Liver (tissue), 8 donors: ENCODE measurements at regions not wholly inside any gene's neighbourhood (a gene's known extent, or its start where the extent isn't known, plus 50 kb on each side); places are given as distances from the start of the nearest gene placed in this dataset.

Experiments used
- DNase-seq: peaks from one replicate; pipeline ENCODE4 v3.0.0-alpha.2; 2017; ENCODE audit warnings: low spot score
- H3K27ac ChIP-seq, 2 donors: one replicate each; pipeline ENCODE4 v1.7.0; 2013; ENCODE audit warnings: inconsistent platforms in 2 of 2, low read length in 2 of 2, control low read depth in 1 of 2, low read depth in 1 of 2, mild to moderate bottlenecking in 1 of 2
- H3K27me3 ChIP-seq, 4 donors: one replicate each; pipeline versions ENCODE4 v1.6.1 to v1.7.0; 2013; ENCODE audit warnings: low read length in 3 of 4, inconsistent platforms in 1 of 4, mild to moderate bottlenecking in 1 of 4, moderate library complexity in 1 of 4; ENCODE audit not compliant: control insufficient read depth in 4 of 4, insufficient read depth in 4 of 4
- H3K36me3 ChIP-seq, 4 donors: one replicate each; pipeline versions ENCODE4 v1.6.1 to v1.7.0; 2013; ENCODE audit warnings: low read length in 3 of 4, mild to moderate bottlenecking in 3 of 4, low read depth in 1 of 4, moderate library complexity in 1 of 4; ENCODE audit not compliant: control insufficient read depth in 4 of 4, insufficient read depth in 3 of 4
- H3K4me1 ChIP-seq, 4 donors: one replicate each; pipeline versions ENCODE4 v1.6.1 to v1.7.0; 2013; ENCODE audit warnings: low read length in 3 of 4, mild to moderate bottlenecking in 3 of 4, moderate library complexity in 1 of 4; ENCODE audit not compliant: control insufficient read depth in 4 of 4, insufficient read depth in 4 of 4
- H3K4me3 ChIP-seq, 3 donors: one replicate each; pipeline versions ENCODE4 v1.6.1 to v1.7.0; 2013; ENCODE audit warnings: low read length in 3 of 3, control low read depth in 1 of 3, low read depth in 1 of 3, mild to moderate bottlenecking in 1 of 3
- H3K9ac ChIP-seq, 2 donors: one replicate each; pipeline ENCODE4 v1.7.0; 2013; ENCODE audit warnings: low read length in 2 of 2, mild to moderate bottlenecking in 2 of 2, moderate library complexity in 2 of 2, control low read depth in 1 of 2, low read depth in 1 of 2
- H3K9me3 ChIP-seq, 4 donors: one replicate each; pipeline versions ENCODE4 v1.6.1 to v1.7.0; 2013; ENCODE audit warnings: low read length in 3 of 4; ENCODE audit not compliant: control insufficient read depth in 4 of 4
- ATF3 ChIP-seq: IDR thresholded peaks from 2 replicates; pipeline ENCODE4 v1.6.1; 2016; ENCODE audit warnings: antibody characterized with exemption
- CTCF ChIP-seq: fragments of 150-350 bp; IDR thresholded peaks from 2 replicates; pipeline ENCODE4 v1.5.1; 2017; ENCODE audit warnings: improper control_type of control experiment, low read depth, low read length; ENCODE audit not compliant: missing input control
- EGR1 ChIP-seq, 2 donors: IDR thresholded peaks; 2 replicates each; pipeline ENCODE4 v1.6.1; 2016 to 2018; ENCODE audit warnings: antibody characterized with exemption in 2 of 2, low read depth in 2 of 2
- FOXA2 ChIP-seq: IDR thresholded peaks from 2 replicates; pipeline ENCODE4 v1.6.1; 2016; ENCODE audit warnings: antibody characterized with exemption
- HNF4A ChIP-seq, 2 donors: conservative IDR thresholded peaks; 2 replicates each; pipeline ENCODE4 v1.6.1; 2016; ENCODE audit warnings: antibody characterized with exemption in 2 of 2, mild to moderate bottlenecking in 2 of 2
- JUND ChIP-seq, 2 donors: IDR thresholded peaks; 2 replicates each; pipeline ENCODE4 v1.6.1; 2016; ENCODE audit warnings: antibody characterized with exemption in 2 of 2
- MAX ChIP-seq: IDR thresholded peaks from 2 replicates; pipeline ENCODE4 v1.6.1; 2016; ENCODE audit warnings: antibody characterized with exemption
- NR2F2 ChIP-seq: IDR thresholded peaks from 2 replicates; pipeline ENCODE4 v1.6.1; 2016; ENCODE audit warnings: antibody characterized with exemption
- RAD21 ChIP-seq, 2 donors: IDR thresholded peaks; 2 replicates each; pipeline ENCODE4 v1.6.1; 2016; ENCODE audit warnings: antibody characterized with exemption in 2 of 2, mild to moderate bottlenecking in 2 of 2
- REST ChIP-seq: IDR thresholded peaks from 2 replicates; pipeline ENCODE4 v1.6.1; 2016; ENCODE audit warnings: antibody characterized with exemption, mild to moderate bottlenecking
- SP1 ChIP-seq: IDR thresholded peaks from 2 replicates; pipeline ENCODE4 v1.6.1; 2018; ENCODE audit warnings: antibody characterized with exemption, mild to moderate bottlenecking
- TAF1 ChIP-seq: conservative IDR thresholded peaks from 2 replicates; pipeline ENCODE4 v1.6.1; 2016; ENCODE audit warnings: antibody characterized with exemption, mild to moderate bottlenecking
- YY1 ChIP-seq: IDR thresholded peaks from 2 replicates; pipeline ENCODE4 v1.6.1; 2016; ENCODE audit warnings: antibody characterized with exemption, mild to moderate bottlenecking
- ZBTB33 ChIP-seq: IDR thresholded peaks from 2 replicates; pipeline ENCODE4 v1.6.1; 2016; ENCODE audit warnings: antibody characterized with exemption
- WGBS: extraction: QIAGEN DNeasy Blood & Tissue Kit; methylation state at CpG from one replicate; pipeline ENCODE4 v1.1.7; 2013; 5-methylcytosine and 5-hydroxymethylcytosine counted together
- donor health status: healthy.
- donor health status: healthy.
- donor health status: healthy.
- donor health status: healthy.
- donor health status: healthy.

GRCh38 chr21:35611708-35612132, 448.6 kb downstream of the SETD4 start:
- no peak for DNase-seq
- no peak overlapping the region for H3K4me3 ChIP-seq
- TF ChIP-seq ATF3 (no peak), EGR1 (IDR thresholded peaks at IDR 0.05; ENCODE audit: low read depth in 2 of 2) (no peak), HNF4A (conservative IDR thresholded peaks at IDR 0.05) (no peak), FOXA2 (no peak), MAX (no peak), SP1 (no peak), REST (no peak), ZBTB33 (no peak), CTCF (no peak), RAD21 (IDR thresholded peaks at IDR 0.05) (no peak), YY1 (no peak), JUND (IDR thresholded peaks at IDR 0.05) (no peak), TAF1 (no peak), NR2F2 (no peak)
- no peaks in the 10 kb centered on the region for H3K9me3 ChIP-seq
- H3K9ac ChIP-seq: no peak overlapping the region
- 80% methylated on average over 2 of the region's 2 CpGs for WGBS
- H3K4me1 ChIP-seq: peaks cover 0 to 7% (median 0%) of the 10 kb centered on the region in 4 donors
- no peak overlapping the region for H3K27ac ChIP-seq
- H3K36me3 ChIP-seq: no peaks in the 10 kb centered on the region
- peaks cover 0 to 10% (median 0%) of the 10 kb centered on the region in 4 donors for H3K27me3 ChIP-seq

- Histone ChIP-seq H3K27me3 (peaks cover 0 to 9% (median 0%) of the 10 kb centered on the region in 4 donors), H3K27ac (no peak overlapping the region), H3K36me3 (no peaks in the 10 kb centered on the region), H3K4me1 (no peaks in the 10 kb centered on the region), H3K4me3 (no peak overlapping the region), H3K9me3 (no peaks in the 10 kb centered on the region), H3K9ac (no peak overlapping the region)
- no peak for TF ChIP-seq RAD21 (IDR thresholded peaks at IDR 0.05)
- TF ChIP-seq CTCF: no peak
- no peak for TF ChIP-seq EGR1 (IDR thresholded peaks at IDR 0.05; ENCODE audit: low read depth in 2 of 2)
- 79% methylated on average over 4 of the region's 4 CpGs for WGBS
- no peak for DNase-seq
These were observed 451.1 kb downstream of the SETD4 start for GRCh38 chr21:35609263-35609662.
